GM23248 (cell line): ENCODE measurements at regions not wholly inside any gene's neighbourhood (a gene's known extent, or its start where the extent isn't known, plus 50 kb on each side); places are given as distances from the start of the nearest gene placed in this dataset.

Experiments
- DNase-seq: peaks from one replicate; pipeline ENCODE4 v3.0.0-alpha.2; 2015
- H2AFZ ChIP-seq: fragments of 200-600 bp; sonication (generic); 2 replicates; pipeline ENCODE4 v1.6.1; 2016; ENCODE audit warnings: antibody characterized with exemption
- H3F3A ChIP-seq: fragments of 200-600 bp; sonication (generic); 2 replicates; pipeline ENCODE4 v1.6.1; 2016; ENCODE audit warnings: mild to moderate bottlenecking, antibody characterized with exemption, mixed run types; ENCODE audit not compliant: insufficient read depth
- H3K27ac ChIP-seq: fragments of 200-600 bp; sonication (generic); 2 replicates; pipeline ENCODE4 v1.5.1; 2016; ENCODE audit warnings: mild to moderate bottlenecking
- H3K27me3 ChIP-seq: fragments of 200-600 bp; sonication (generic); replicated peaks from 2 replicates; pipeline ENCODE4 v1.6.1; 2016; ENCODE audit warnings: mild to moderate bottlenecking; ENCODE audit not compliant: insufficient read depth
- H3K36me3 ChIP-seq: fragments of 200-600 bp; sonication (generic); 2 replicates; pipeline ENCODE4 v1.6.1; 2016; ENCODE audit warnings: low read depth, mild to moderate bottlenecking
- H3K4me1 ChIP-seq: fragments of 200-600 bp; sonication (generic); 2 replicates; pipeline ENCODE4 v1.6.1; 2016; ENCODE audit warnings: mild to moderate bottlenecking; ENCODE audit not compliant: insufficient read depth
- H3K4me2 ChIP-seq: fragments of 200-600 bp; sonication (generic); one replicate; pipeline ENCODE4 v1.6.1; 2016; ENCODE audit warnings: mild to moderate bottlenecking; ENCODE audit not compliant: unreplicated experiment
- H3K4me3 ChIP-seq: fragments of 200-600 bp; sonication (generic); 2 replicates; pipeline ENCODE4 v1.5.1; 2016; ENCODE audit warnings: mild to moderate bottlenecking
- H3K79me2 ChIP-seq: fragments of 200-600 bp; sonication (generic); 2 replicates; pipeline ENCODE4 v1.6.1; 2016; ENCODE audit warnings: mild to moderate bottlenecking; ENCODE audit not compliant: insufficient read depth
- H3K9ac ChIP-seq: fragments of 200-600 bp; sonication (generic); 2 replicates; pipeline ENCODE4 v1.6.1; 2016; ENCODE audit warnings: mild to moderate bottlenecking
- H3K9me2 ChIP-seq: fragments of 200-600 bp; sonication (generic); 2 replicates; pipeline ENCODE4 v1.6.1; 2016; ENCODE audit warnings: mixed run types, mild to moderate bottlenecking, moderate library complexity; ENCODE audit not compliant: insufficient read depth
- H3K9me3 ChIP-seq: fragments of 200-600 bp; sonication (generic); one replicate; pipeline ENCODE4 v1.6.1; 2017; ENCODE audit warnings: low read depth
- H4K20me1 ChIP-seq: fragments of 200-600 bp; sonication (generic); 2 replicates; pipeline ENCODE4 v1.6.0; 2016; ENCODE audit not compliant: insufficient read depth
- EZH2 ChIP-seq: fragments of 200-600 bp; sonication (generic); IDR thresholded peaks from 2 replicates; pipeline ENCODE4 v1.6.1; 2018; ENCODE audit warnings: antibody characterized with exemption, mild to moderate bottlenecking; ENCODE audit not compliant: insufficient read depth, poor library complexity, severe bottlenecking
- EZH2phosphoT487 ChIP-seq: fragments of 200-600 bp; sonication (generic); IDR thresholded peaks from 2 replicates; pipeline ENCODE4 v1.6.1; 2018; ENCODE audit warnings: antibody characterized with exemption, moderate library complexity, mild to moderate bottlenecking, low read depth; ENCODE audit not compliant: insufficient read depth
- WGBS, 2 experiments: methylation state at CpG; one replicate each; pipeline ENCODE4 v1.1.6; 2015 to 2017; ENCODE audit warnings: low lambda C conversion rate in 2 of 2, low coverage in 1 of 2; ENCODE audit errors: missing lambda C conversion rate in 2 of 2; 5-methylcytosine and 5-hydroxymethylcytosine counted together
- in situ Hi-C: fragments of 300-500 bp; cut with MboI; formaldehyde crosslinking; loops from 2 replicates; pipeline ENCODE4 v1.15.0; 2020

DNA sequence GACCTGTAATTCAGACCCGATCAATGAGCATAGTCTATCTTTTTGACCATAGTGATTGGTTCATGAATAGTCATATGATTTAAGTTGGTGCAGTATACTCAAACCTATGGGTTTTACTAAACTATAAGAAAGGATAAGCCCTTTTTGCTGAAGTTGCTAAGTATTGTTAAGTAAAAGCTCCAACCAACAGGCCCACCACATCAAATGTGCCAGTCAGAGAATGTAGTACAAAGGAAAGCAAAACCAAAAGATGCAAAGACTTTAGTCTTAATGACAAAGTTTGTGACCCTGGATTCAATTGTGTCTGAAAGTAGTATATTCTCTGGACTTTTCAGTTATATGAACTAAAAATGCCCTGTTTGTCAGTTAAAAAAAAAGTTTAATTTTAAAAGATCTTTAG, 208.1 kb upstream of the TET2 start:
- Histone ChIP-seq H4K20me1 (no peaks in the 10 kb centered on the region), H3K79me2 (no peaks in the 10 kb centered on the region), H3F3A (no peaks in the 10 kb centered on the region), H3K4me2 (no peak overlapping the region), H3K9me2 (no peaks in the 10 kb centered on the region), H3K9me3 (no peaks in the 10 kb centered on the region), H3K27me3 (no peaks in the 10 kb centered on the region), H3K27ac (no peak overlapping the region), H3K9ac (no peak overlapping the region), H3K36me3 (no peaks in the 10 kb centered on the region), H2AFZ (no peak overlapping the region), H3K4me3 (no peak overlapping the region), H3K4me1 (no peaks in the 10 kb centered on the region)
- in situ Hi-C loops: no loop called here
- WGBS, 2 experiments: 35 to 45% methylated on average over 1 of the region's 1 CpG
- TF ChIP-seq EZH2: no peak
- TF ChIP-seq EZH2phosphoT487: no peak
- DNase-seq: no peak

DNA sequence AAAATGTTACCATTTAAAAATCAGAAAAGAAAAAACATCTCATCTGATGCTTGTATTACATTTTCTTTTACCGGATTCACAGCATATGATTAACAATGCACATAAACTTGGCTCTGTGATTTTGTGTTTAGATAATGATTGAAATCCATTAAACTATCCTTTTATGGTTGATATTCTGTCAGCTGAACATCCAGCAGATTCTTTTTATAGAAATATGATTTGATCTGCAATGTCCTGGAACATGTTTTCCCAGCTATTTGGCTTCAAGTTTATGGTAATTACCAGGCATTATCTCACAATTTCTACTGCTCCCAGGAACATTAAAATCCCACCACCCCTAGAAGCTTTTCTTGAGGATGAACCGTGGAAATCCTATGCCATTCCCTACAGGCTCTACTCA, 205.7 kb upstream of the TET2 start:
- no peak overlapping the region for H2AFZ ChIP-seq
- no peaks in the 10 kb centered on the region for H3K9me3 ChIP-seq
- TF ChIP-seq EZH2phosphoT487: no peak
- no peak for TF ChIP-seq EZH2
- H3K4me3 ChIP-seq: no peak overlapping the region
- H3K9me2 ChIP-seq: no peaks in the 10 kb centered on the region
- H4K20me1 ChIP-seq: no peaks in the 10 kb centered on the region
- H3K27ac ChIP-seq: no peak overlapping the region
- no peak overlapping the region for H3K9ac ChIP-seq
- no peaks in the 10 kb centered on the region for H3F3A ChIP-seq
- no peaks in the 10 kb centered on the region for H3K79me2 ChIP-seq
- H3K4me2 ChIP-seq: no peak overlapping the region
- no peak for DNase-seq
- no peaks in the 10 kb centered on the region for H3K27me3 ChIP-seq
- no peaks in the 10 kb centered on the region for H3K4me1 ChIP-seq
- 18 to 33% methylated on average over 2 of the region's 2 CpGs for WGBS, 2 experiments
- in situ Hi-C loops: no loop called here
- H3K36me3 ChIP-seq: no peaks in the 10 kb centered on the region

DNA sequence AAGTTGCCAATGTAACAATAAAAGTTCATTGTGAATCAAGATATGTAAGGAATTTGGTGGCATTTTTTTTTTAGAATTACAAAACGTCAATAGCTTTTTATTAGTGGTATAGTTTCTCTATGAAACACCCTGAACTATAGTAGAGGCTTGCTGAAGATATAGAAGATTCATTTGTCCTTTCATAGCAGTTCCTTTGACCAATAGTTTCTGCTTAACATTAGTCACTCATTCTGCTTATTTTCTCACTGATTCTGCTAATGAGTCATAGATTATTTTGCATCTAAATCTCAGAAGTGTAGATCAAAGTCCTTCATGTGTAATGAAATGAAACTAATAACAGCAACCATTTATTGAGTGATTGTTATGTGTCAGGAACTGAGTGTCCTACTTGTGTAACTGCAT, 205.0 kb upstream of the TET2 start:
- Histone ChIP-seq H3K4me3 (no peak overlapping the region), H3K79me2 (no peaks in the 10 kb centered on the region), H3K27me3 (no peaks in the 10 kb centered on the region), H3K27ac (no peak overlapping the region), H3K9me2 (no peaks in the 10 kb centered on the region), H2AFZ (no peak overlapping the region), H3K9ac (no peak overlapping the region), H3K9me3 (no peaks in the 10 kb centered on the region), H3K36me3 (no peaks in the 10 kb centered on the region), H3K4me1 (no peaks in the 10 kb centered on the region), H3F3A (no peaks in the 10 kb centered on the region), H3K4me2 (no peak overlapping the region), H4K20me1 (no peaks in the 10 kb centered on the region)
- in situ Hi-C loops: no loop called here
- TF ChIP-seq EZH2phosphoT487 (no peak), EZH2 (no peak)
- 0% methylated on average over 1 of the region's 1 CpG for WGBS, 2 experiments
- DNase-seq: no peak

DNA sequence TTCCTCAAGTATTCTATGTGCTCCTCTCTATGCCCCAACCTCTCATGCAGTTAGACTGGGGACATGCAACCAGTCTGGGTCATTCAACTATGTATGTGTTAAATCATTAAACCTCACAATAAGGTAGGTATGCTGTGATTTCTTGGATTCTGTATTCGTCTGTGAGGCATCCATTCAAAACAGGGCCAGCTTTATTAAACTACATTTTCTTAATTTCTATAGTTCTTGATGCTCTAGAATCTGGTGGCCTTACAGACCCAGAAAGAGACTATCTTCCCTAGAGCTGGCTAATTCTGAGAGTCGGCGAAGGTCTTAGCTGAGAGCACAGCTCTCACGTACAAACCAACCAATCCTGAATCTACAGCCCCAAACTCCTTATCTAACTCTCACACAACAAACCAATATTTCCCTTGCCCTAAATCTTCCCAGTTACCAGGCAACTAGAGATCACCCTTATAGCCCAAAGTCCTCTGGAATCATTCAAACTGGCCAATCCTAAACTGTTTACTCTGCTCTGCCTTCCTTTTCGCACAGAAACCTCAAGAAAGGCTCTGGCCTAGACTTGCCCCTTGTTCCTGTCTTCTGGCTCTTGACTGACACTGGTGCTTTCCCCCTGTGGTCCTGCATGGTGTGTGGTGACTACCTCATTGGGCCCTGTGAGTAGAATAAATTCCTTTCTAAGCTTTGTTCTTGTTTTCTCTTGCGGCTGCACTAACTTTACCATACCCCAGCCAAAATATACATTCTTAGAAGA, 203.5 kb upstream of the TET2 start:
- Histone ChIP-seq H3K4me3 (no peak overlapping the region), H3K9ac (no peak overlapping the region), H3F3A (no peaks in the 10 kb centered on the region), H3K4me2 (no peak overlapping the region), H3K27me3 (no peaks in the 10 kb centered on the region), H3K9me2 (no peaks in the 10 kb centered on the region), H3K36me3 (no peaks in the 10 kb centered on the region), H3K9me3 (no peaks in the 10 kb centered on the region), H3K4me1 (no peaks in the 10 kb centered on the region), H4K20me1 (no peaks in the 10 kb centered on the region), H3K27ac (no peak overlapping the region), H2AFZ (no peak overlapping the region), H3K79me2 (no peaks in the 10 kb centered on the region)
- TF ChIP-seq EZH2phosphoT487: no peak
- TF ChIP-seq EZH2: no peak
- DNase-seq: no peak
- 18% methylated on average over 6 of the region's 6 CpGs for WGBS, 2 experiments
- in situ Hi-C loops: no loop called here

DNA sequence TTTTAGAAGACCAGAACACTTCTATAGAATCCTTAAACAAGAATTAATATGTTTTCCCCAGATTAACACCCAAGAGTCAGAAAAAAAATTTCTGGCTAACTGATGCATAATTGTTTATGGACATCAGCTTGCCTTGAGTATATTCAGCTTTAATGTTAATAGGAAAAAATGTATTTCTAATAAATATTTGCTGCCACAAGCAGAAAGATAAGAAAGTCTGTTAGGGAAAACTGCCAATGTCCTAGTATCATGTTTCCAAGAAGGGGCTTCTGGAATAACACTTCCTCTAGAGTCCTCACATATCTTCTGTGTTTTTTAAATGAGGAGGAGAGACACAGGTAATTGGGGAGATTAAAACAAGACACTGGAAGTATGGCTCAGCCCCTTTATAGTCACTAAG, 202.1 kb upstream of the TET2 start:
- in situ Hi-C loops: no loop called here
- H3K27ac ChIP-seq: no peak overlapping the region
- H4K20me1 ChIP-seq: no peaks in the 10 kb centered on the region
- no peaks in the 10 kb centered on the region for H3K36me3 ChIP-seq
- no peaks in the 10 kb centered on the region for H3K9me2 ChIP-seq
- no peaks in the 10 kb centered on the region for H3K4me1 ChIP-seq
- no peaks in the 10 kb centered on the region for H3K9me3 ChIP-seq
- TF ChIP-seq EZH2 (no peak), EZH2phosphoT487 (no peak)
- H3F3A ChIP-seq: no peaks in the 10 kb centered on the region
- no peak overlapping the region for H3K4me3 ChIP-seq
- H3K4me2 ChIP-seq: no peak overlapping the region
- no peak overlapping the region for H3K9ac ChIP-seq
- no peaks in the 10 kb centered on the region for H3K27me3 ChIP-seq
- no peaks in the 10 kb centered on the region for H3K79me2 ChIP-seq
- H2AFZ ChIP-seq: no peak overlapping the region
- no peak for DNase-seq
